ENCODE measurements at regions not wholly inside any gene's neighbourhood (a gene's known extent, or its start where the extent isn't known, plus 50 kb on each side); places are given as distances from the start of the nearest gene placed in this dataset.
"Not testable (repeated sequence)": the region's sequence is repeated elsewhere in the genome, so short reads cannot be mapped to it uniquely, and the experiment has no call there.

- in situ Hi-C loops (cut with MboI; ENCODE audit: low sequenced_read_pairs): no loop called here
These were observed 332.4 kb upstream of the IGF1R start for GRCh38 chr15:98315971-98316370.

GRCh38 chr15:98321896-98322295 lies 326.4 kb upstream of the IGF1R start:
- in situ Hi-C loops (cut with MboI; ENCODE audit: low sequenced_read_pairs): no loop called here

GRCh38 chr15:98322581-98322980 lies 325.8 kb upstream of the IGF1R start:
- in situ Hi-C loops (cut with MboI; ENCODE audit: low sequenced_read_pairs): no loop called here

- in situ Hi-C loops (cut with MboI; ENCODE audit: low sequenced_read_pairs): no loop called here
These were observed 323.9 kb upstream of the IGF1R start for GRCh38 chr15:98324341-98324970.

GRCh38 chr15:98326804-98327203 lies 321.5 kb upstream of the IGF1R start:
- in situ Hi-C loops (cut with MboI; ENCODE audit: low sequenced_read_pairs): no loop called here

GRCh38 chr15:98330258-98330657 lies 318.1 kb upstream of the IGF1R start:
- in situ Hi-C loops (cut with MboI; ENCODE audit: low sequenced_read_pairs): no loop called here

GRCh38 chr15:98330692-98331435 lies 317.5 kb upstream of the IGF1R start:
- in situ Hi-C loops (cut with MboI; ENCODE audit: low sequenced_read_pairs): no loop called here

- in situ Hi-C loops (cut with MboI; ENCODE audit: low sequenced_read_pairs): no loop called here
These were observed 316.7 kb upstream of the IGF1R start for GRCh38 chr15:98331676-98332075.

- in situ Hi-C loops (cut with MboI; ENCODE audit: low sequenced_read_pairs): no loop called here
These were observed 315.1 kb upstream of the IGF1R start for GRCh38 chr15:98333251-98333650.

- in situ Hi-C loops (cut with MboI; ENCODE audit: low sequenced_read_pairs): no loop called here
These were observed 305.4 kb upstream of the IGF1R start for GRCh38 chr15:98342911-98343310.

- in situ Hi-C loops (cut with MboI; ENCODE audit: low sequenced_read_pairs): no loop called here
These were observed 303.7 kb upstream of the IGF1R start for GRCh38 chr15:98344591-98344990.

- in situ Hi-C loops (cut with MboI; ENCODE audit: low sequenced_read_pairs): no loop called here
These were observed 301.3 kb upstream of the IGF1R start for GRCh38 chr15:98347001-98347400.

GRCh38 chr15:98347866-98348265 lies 300.5 kb upstream of the IGF1R start:
- in situ Hi-C loops (cut with MboI; ENCODE audit: low sequenced_read_pairs): no loop called here

GRCh38 chr15:98350276-98350675 lies 298.1 kb upstream of the IGF1R start:
- in situ Hi-C loops (cut with MboI; ENCODE audit: low sequenced_read_pairs): no loop called here

- in situ Hi-C loops (cut with MboI; ENCODE audit: low sequenced_read_pairs): not testable (repeated sequence)
These were observed 290.1 kb upstream of the IGF1R start for GRCh38 chr15:98358274-98358673.

- in situ Hi-C loops (cut with MboI; ENCODE audit: low sequenced_read_pairs): no loop called here
These were observed 289.4 kb upstream of the IGF1R start for GRCh38 chr15:98358971-98359370.

GRCh38 chr15:98363416-98363815 lies 284.9 kb upstream of the IGF1R start:
- in situ Hi-C loops (cut with MboI; ENCODE audit: low sequenced_read_pairs): no loop called here

- in situ Hi-C loops (cut with MboI; ENCODE audit: low sequenced_read_pairs): no loop called here
These were observed 284.4 kb upstream of the IGF1R start for GRCh38 chr15:98363955-98364354.

GRCh38 chr15:98369081-98369716 lies 279.1 kb upstream of the IGF1R start:
- in situ Hi-C loops (cut with MboI; ENCODE audit: low sequenced_read_pairs): no loop called here

- in situ Hi-C loops (cut with MboI; ENCODE audit: low sequenced_read_pairs): no loop called here
These were observed 272.6 kb upstream of the IGF1R start for GRCh38 chr15:98375513-98376340.

- in situ Hi-C loops (cut with MboI; ENCODE audit: low sequenced_read_pairs): no loop called here
These were observed 267.6 kb upstream of the IGF1R start for GRCh38 chr15:98380721-98381120.
